Esophagus squamous epithelium (tissue), 5 donors: ENCODE measurements at regions not wholly inside any gene's neighbourhood (a gene's known extent, or its start where the extent isn't known, plus 50 kb on each side); places are given as distances from the start of the nearest gene placed in this dataset.
"Not testable (repeated sequence)": the region's sequence is repeated elsewhere in the genome, so short reads cannot be mapped to it uniquely, and the experiment has no call there.

Experiments used
- DNase-seq: peaks from one replicate; lab custom pipeline; 2025; lab: John Stamatoyannopoulos, UW
- H3K27ac ChIP-seq, 4 donors: fragments of 200-600 bp; sonication (generic); one replicate each; pipeline ENCODE4 v1.5.1; 2016 to 2019; ENCODE audit warnings: mild to moderate bottlenecking in 1 of 4
- H3K27me3 ChIP-seq, 4 donors: fragments of 200-600 bp; sonication (generic); 1 replicate in 3 of 4; 2 replicates in 1 of 4; pipeline versions ENCODE4 v1.5.1 to v1.6.0; 2017 to 2021; ENCODE audit warnings: antibody characterized with exemption in 1 of 4
- H3K36me3 ChIP-seq, 3 donors: fragments of 200-600 bp; sonication (generic); one replicate each; pipeline ENCODE4 v1.5.1; 2016 to 2019
- H3K4me1 ChIP-seq, 3 donors: fragments of 200-600 bp; sonication (generic); one replicate each; pipeline ENCODE4 v1.5.1; 2017 to 2019
- H3K4me3 ChIP-seq, 4 donors: fragments of 200-600 bp; sonication (generic); 1 replicate in 3 of 4; 2 replicates in 1 of 4; pipeline ENCODE4 v1.5.1; 2016 to 2019; ENCODE audit warnings: mild to moderate bottlenecking in 2 of 4, moderate library complexity in 1 of 4
- H3K9me3 ChIP-seq, 3 donors: fragments of 200-600 bp; sonication (generic); one replicate each; pipeline ENCODE4 v1.5.1; 2016 to 2019
- CTCF ChIP-seq, 6 experiments: fragments of 450-650 bp in 4 of 6; fragments of 200-600 bp in 2 of 6; sonication (generic) in 2 of 6; IDR thresholded peaks; one replicate each; pipeline ENCODE4 v1.5.1; 2016 to 2019; ENCODE audit warnings: antibody characterized with exemption in 6 of 6, mild to moderate bottlenecking in 4 of 6, moderate library complexity in 4 of 6
- POLR2A ChIP-seq, 4 donors: fragments of 450-650 bp; IDR thresholded peaks; one replicate each; pipeline ENCODE4 v1.6.1; 2017; ENCODE audit warnings: antibody characterized with exemption in 4 of 4, mild to moderate bottlenecking in 4 of 4, moderate library complexity in 3 of 4
- WGBS, 2 donors: methylation state at CpG; one replicate each; pipeline ENCODE4 v1.1.5; 2018; 5-methylcytosine and 5-hydroxymethylcytosine counted together
- intact Hi-C: fragments of 100-400 bp; cut with DNase I; formaldehyde crosslinking; loops from one replicate; pipeline ENCODE4 v1.15.0; 2022
- donor health status: DM: yes; HTN: yes; CAD: no.

GRCh38 chr4:165563851-165564250, 185.0 kb downstream of the CPE start:
- Histone ChIP-seq H3K4me1 (no peaks in the 10 kb centered on the region), H3K4me3 (no peak overlapping the region), H3K27ac (no peak overlapping the region), H3K9me3 (no peaks in the 10 kb centered on the region), H3K27me3 (no peaks in the 10 kb centered on the region), H3K36me3 (no peaks in the 10 kb centered on the region)
- intact Hi-C loops, result no loop called here
- TF ChIP-seq CTCF (IDR thresholded peaks at IDR 0.05), result no peak
- TF ChIP-seq POLR2A (IDR thresholded peaks at IDR 0.05), result no peak
- DNase-seq, result no peak

GRCh38 chr4:165569031-165569430, 190.2 kb downstream of the CPE start:
- Histone ChIP-seq H3K4me1 (no peaks in the 10 kb centered on the region), H3K9me3 (no peaks in the 10 kb centered on the region), H3K27me3 (no peaks in the 10 kb centered on the region), H3K27ac (no peak overlapping the region), H3K4me3 (no peak overlapping the region), H3K36me3 (no peaks in the 10 kb centered on the region)
- intact Hi-C loops, result no loop called here
- 82 to 88% methylated on average over 8 of the region's 8 CpGs for WGBS, 2 donors
- TF ChIP-seq POLR2A (IDR thresholded peaks at IDR 0.05), result no peak
- no peak for TF ChIP-seq CTCF (IDR thresholded peaks at IDR 0.05)
- DNase-seq, result no peak

GRCh38 chr4:165571476-165571875, 192.7 kb downstream of the CPE start:
- intact Hi-C loops, H3K27ac ChIP-seq, H3K9me3 ChIP-seq, DNase-seq, H3K4me3 ChIP-seq, H3K4me1 ChIP-seq, H3K36me3 ChIP-seq, H3K27me3 ChIP-seq: not testable (repeated sequence)
- WGBS, 2 donors, result 86 to 90% methylated on average over 1 of the region's 1 CpG

GRCh38 chr4:165580351-165580905, 201.6 kb downstream of the CPE start:
- Histone ChIP-seq H3K36me3 (no peaks in the 10 kb centered on the region), H3K27me3 (no peaks in the 10 kb centered on the region), H3K27ac (no peak overlapping the region), H3K4me1 (peaks cover 0 to 14% (median 0%) of the 10 kb centered on the region in 3 donors), H3K4me3 (no peak overlapping the region), H3K9me3 (no peaks in the 10 kb centered on the region)
- no peak for DNase-seq
- TF ChIP-seq CTCF (IDR thresholded peaks at IDR 0.05), result no peak
- TF ChIP-seq POLR2A (IDR thresholded peaks at IDR 0.05), result no peak
- intact Hi-C loops, result no loop called here
- WGBS, 2 donors, result 3 to 21% methylated on average over 4 of the region's 4 CpGs

- no peak overlapping the region for H3K4me3 ChIP-seq
- H3K36me3 ChIP-seq, result no peaks in the 10 kb centered on the region
- no peaks in the 10 kb centered on the region for H3K9me3 ChIP-seq
- intact Hi-C loops, result no loop called here
- H3K4me1 ChIP-seq, result peaks cover 0 to 14% (median 0%) of the 10 kb centered on the region in 3 donors
- DNase-seq, result no peak
- H3K27me3 ChIP-seq, result no peaks in the 10 kb centered on the region
- H3K27ac ChIP-seq, result no peak overlapping the region
- TF ChIP-seq POLR2A (IDR thresholded peaks at IDR 0.05) (no peak), CTCF (IDR thresholded peaks at IDR 0.05) (no peak)
- 62 to 64% methylated on average over 3 of the region's 3 CpGs for WGBS, 2 donors
Observed at GRCh38 chr4:165583341-165583740, 204.5 kb downstream of the CPE start.

- no peak for DNase-seq
- no peaks in the 10 kb centered on the region for H3K36me3 ChIP-seq
- intact Hi-C loops, result no loop called here
- no peaks in the 10 kb centered on the region for H3K27me3 ChIP-seq
- H3K9me3 ChIP-seq, result no peaks in the 10 kb centered on the region
- no peak overlapping the region for H3K4me3 ChIP-seq
- H3K4me1 ChIP-seq, result peaks cover 0 to 11% (median 0%) of the 10 kb centered on the region in 3 donors
- TF ChIP-seq CTCF (IDR thresholded peaks at IDR 0.05) (no peak), POLR2A (IDR thresholded peaks at IDR 0.05) (no peak)
- no peak overlapping the region for H3K27ac ChIP-seq
Observed at GRCh38 chr4:165584916-165585315, 206.1 kb downstream of the CPE start.
